SK-N-SH treated with all-trans-retinoic acid at 6 μM for 48 hours (cell line): ENCODE measurements at regions not wholly inside any gene's neighbourhood (a gene's known extent, or its start where the extent isn't known, plus 50 kb on each side); places are given as distances from the start of the nearest gene placed in this dataset.

Source experiments
- ATAC-seq: fragments of 200-7000 bp; cut with Tn5 transposase; 3 replicates; pipeline ENCODE4 v1.9.1; 2020; ENCODE audit warnings: mild to moderate bottlenecking, moderate library complexity
- ARNTL ChIP-seq: fragments of 450-650 bp; formaldehyde crosslinking; IDR thresholded peaks from 2 replicates; pipeline ENCODE4 v1.5.0; 2020; ENCODE audit warnings: low read depth, mild to moderate bottlenecking, moderate library complexity, borderline replicate concordance
- BACH2 ChIP-seq: fragments of 250-450 bp; sonication (Bioruptor Pico); IDR thresholded peaks from 2 replicates; pipeline ENCODE4 v1.9.0; 2021; ENCODE audit warnings: mild to moderate bottlenecking, borderline replicate concordance
- CSDC2 ChIP-seq: fragments of 250-450 bp; sonication (Bioruptor Pico); IDR thresholded peaks from 2 replicates; pipeline ENCODE4 v1.5.0; 2020; ENCODE audit warnings: mild to moderate bottlenecking, moderate library complexity
- ESRRG ChIP-seq: fragments of 250-450 bp; sonication (Bioruptor Pico); IDR thresholded peaks from 2 replicates; pipeline ENCODE4 v1.6.1; 2021; ENCODE audit warnings: mild to moderate bottlenecking
- GLIS3 ChIP-seq: fragments of 250-450 bp; sonication (Bioruptor Pico); IDR thresholded peaks from 2 replicates; pipeline ENCODE4 v1.5.0; 2020; ENCODE audit warnings: mild to moderate bottlenecking, moderate library complexity
- ISL1 ChIP-seq: fragments of 250-450 bp; sonication (Bioruptor Pico); IDR thresholded peaks from 2 replicates; pipeline ENCODE4 v2.1.2; 2022; ENCODE audit warnings: mild to moderate bottlenecking, moderate library complexity
- OSR1 ChIP-seq: fragments of 250-450 bp; sonication (Bioruptor Pico); IDR thresholded peaks from 2 replicates; pipeline ENCODE4 v1.8.0; 2022; ENCODE audit warnings: moderate library complexity, mild to moderate bottlenecking, inconsistent platforms
- PPARA ChIP-seq: fragments of 250-450 bp; sonication (Bioruptor Pico); IDR thresholded peaks from 2 replicates; pipeline ENCODE4 v1.5.0; 2020; ENCODE audit warnings: mild to moderate bottlenecking, borderline replicate concordance
- RARB ChIP-seq: fragments of 250-450 bp; sonication (Bioruptor Pico); IDR thresholded peaks from 2 replicates; pipeline ENCODE4 v1.8.0; 2021; ENCODE audit warnings: mild to moderate bottlenecking, moderate library complexity
- SNAI2 ChIP-seq: fragments of 250-450 bp; sonication (Bioruptor Pico); IDR thresholded peaks from 2 replicates; pipeline ENCODE4 v1.5.0; 2020; ENCODE audit warnings: mild to moderate bottlenecking, moderate library complexity
- TOX ChIP-seq: fragments of 250-450 bp; sonication (Bioruptor Pico); IDR thresholded peaks from 2 replicates; pipeline ENCODE4 v1.8.0; 2021; ENCODE audit warnings: mild to moderate bottlenecking, moderate library complexity, borderline replicate concordance
- ZC3H10 ChIP-seq: fragments of 250-450 bp; sonication (Bioruptor Pico); IDR thresholded peaks from 2 replicates; pipeline ENCODE4 v1.5.1; 2021; ENCODE audit warnings: mild to moderate bottlenecking, moderate library complexity
- ZFP3 ChIP-seq: fragments of 250-450 bp; sonication (Bioruptor Pico); IDR thresholded peaks from 2 replicates; pipeline ENCODE4 v1.5.0; 2020; ENCODE audit warnings: mild to moderate bottlenecking, moderate library complexity
- ZFP30 ChIP-seq: fragments of 450-650 bp; formaldehyde crosslinking; IDR thresholded peaks from 2 replicates; pipeline ENCODE4 v1.5.0; 2022; ENCODE audit warnings: mild to moderate bottlenecking, moderate library complexity
- ZNF565 ChIP-seq: fragments of 450-650 bp; formaldehyde crosslinking; conservative IDR thresholded peaks from 2 replicates; pipeline ENCODE4 v1.5.0; 2020; ENCODE audit warnings: low read depth, mild to moderate bottlenecking, moderate library complexity
- ZNF70 ChIP-seq: fragments of 450-650 bp; formaldehyde crosslinking; IDR thresholded peaks from 2 replicates; pipeline ENCODE4 v1.5.0; 2020; ENCODE audit warnings: mild to moderate bottlenecking, moderate library complexity
- ZNF8 ChIP-seq: fragments of 450-650 bp; formaldehyde crosslinking; IDR thresholded peaks from 2 replicates; pipeline ENCODE4 v1.5.0; 2020; ENCODE audit warnings: mild to moderate bottlenecking, moderate library complexity
- TF ChIP-seq, protein P1 (sequence below): fragments of 250-450 bp; sonication (Bioruptor Pico); IDR thresholded peaks from 2 replicates; pipeline ENCODE4 v1.5.1; 2020; ENCODE audit warnings: low read depth, mild to moderate bottlenecking, moderate library complexity
- TF ChIP-seq, protein P2 (sequence below): fragments of 250-450 bp; sonication (Bioruptor Pico); IDR thresholded peaks from 2 replicates; pipeline ENCODE4 v1.8.0; 2021; ENCODE audit warnings: low read depth, mild to moderate bottlenecking, moderate library complexity, borderline replicate concordance
- TF ChIP-seq, protein P3 (sequence below): fragments of 250-450 bp; sonication (Bioruptor Pico); IDR thresholded peaks from 2 replicates; pipeline ENCODE4 v1.5.1; 2021; ENCODE audit warnings: mild to moderate bottlenecking, moderate library complexity
- TF ChIP-seq, protein P4 (sequence below): fragments of 250-450 bp; sonication (Bioruptor Pico); IDR thresholded peaks from 2 replicates; pipeline ENCODE4 v1.5.0; 2020; ENCODE audit warnings: mild to moderate bottlenecking, moderate library complexity

DNA sequence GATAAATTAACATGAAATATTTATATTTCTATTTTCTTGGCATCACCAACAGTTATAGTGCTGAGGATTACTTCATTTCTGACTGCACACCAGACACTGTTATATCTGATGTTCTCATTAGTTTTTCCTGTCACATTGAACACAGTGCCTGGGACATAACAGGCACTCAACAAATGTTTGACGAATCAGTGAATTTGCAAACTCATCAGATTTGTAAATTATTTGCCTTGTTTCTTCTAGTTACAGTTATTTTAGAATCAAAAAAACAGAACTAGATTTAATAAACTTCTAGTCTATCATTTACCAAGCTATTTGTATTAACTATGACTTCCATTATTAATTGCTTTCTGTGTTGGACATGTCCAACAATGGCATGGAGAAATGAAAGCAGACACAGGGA, 483.3 kb downstream of the KLHL13 start:
- no peak for ATAC-seq

DNA sequence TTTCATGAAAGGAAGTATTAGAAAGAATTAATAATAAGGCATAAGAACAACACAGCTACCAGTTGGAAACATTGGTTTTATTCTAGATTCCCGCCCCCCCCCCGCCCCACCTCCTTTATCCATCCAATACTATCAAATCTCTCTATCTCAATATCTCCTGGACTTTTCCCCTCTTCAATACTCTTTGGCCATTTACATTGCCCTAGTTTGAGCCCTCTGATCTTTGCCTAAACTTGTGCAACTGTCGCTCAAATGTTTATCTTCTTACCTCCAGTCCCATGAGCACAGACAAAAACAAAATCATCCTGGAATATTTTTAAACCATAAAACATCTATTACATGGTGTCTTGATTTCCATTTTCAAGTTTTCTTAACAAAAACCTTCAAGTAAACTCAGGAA, 488.2 kb downstream of the KLHL13 start:
- ATAC-seq: no peak
- TF ChIP-seq TOX (CRISPR knock-in tag) (no peak), CSDC2 (no peak), RARB (CRISPR knock-in tag) (no peak), BACH2 (CRISPR knock-in tag) (no peak), ZNF70 (CRISPR knock-in tag) (no peak), ZNF8 (CRISPR knock-in tag) (no peak), ZC3H10 (no peak)
- TF ChIP-seq, protein P1, sequence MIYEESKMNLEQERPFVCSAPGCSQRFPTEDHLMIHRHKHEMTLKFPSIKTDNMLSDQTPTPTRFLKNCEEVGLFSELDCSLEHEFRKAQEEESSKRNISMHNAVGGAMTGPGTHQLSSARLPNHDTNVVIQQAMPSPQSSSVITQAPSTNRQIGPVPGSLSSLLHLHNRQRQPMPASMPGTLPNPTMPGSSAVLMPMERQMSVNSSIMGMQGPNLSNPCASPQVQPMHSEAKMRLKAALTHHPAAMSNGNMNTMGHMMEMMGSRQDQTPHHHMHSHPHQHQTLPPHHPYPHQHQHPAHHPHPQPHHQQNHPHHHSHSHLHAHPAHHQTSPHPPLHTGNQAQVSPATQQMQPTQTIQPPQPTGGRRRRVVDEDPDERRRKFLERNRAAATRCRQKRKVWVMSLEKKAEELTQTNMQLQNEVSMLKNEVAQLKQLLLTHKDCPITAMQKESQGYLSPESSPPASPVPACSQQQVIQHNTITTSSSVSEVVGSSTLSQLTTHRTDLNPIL (CRISPR knock-in tag): no peak

More for the DNA sequence above, 483.3 kb downstream of the KLHL13 start:
- TF ChIP-seq ZNF8 (CRISPR knock-in tag) (no peak), ZNF70 (CRISPR knock-in tag) (no peak), GLIS3 (no peak), ZFP3 (no peak), ZNF565 (CRISPR knock-in tag) (no peak)

DNA sequence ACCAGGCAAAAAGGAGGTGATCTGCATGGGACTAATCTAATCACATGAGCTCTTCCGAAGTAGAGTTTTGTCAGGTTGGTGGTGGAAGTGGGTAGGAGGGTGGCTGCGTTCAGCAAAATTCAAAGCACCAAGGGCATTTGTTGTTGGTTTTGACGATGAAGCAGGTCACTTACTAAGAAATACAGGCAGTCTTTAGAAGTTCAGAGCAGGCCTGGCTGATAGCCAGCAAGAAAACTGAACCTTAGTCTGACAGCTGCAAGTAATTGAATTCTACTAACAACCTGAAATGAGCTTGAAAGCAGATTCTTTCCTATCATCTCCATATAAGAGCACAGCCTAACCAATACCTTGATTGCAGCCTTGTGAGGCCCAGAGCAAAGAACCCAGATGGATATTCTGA, 505.8 kb downstream of the KLHL13 start:
- TF ChIP-seq ESRRG (CRISPR knock-in tag) (no peak), ZFP30 (CRISPR knock-in tag) (no peak), OSR1 (CRISPR knock-in tag) (no peak), ARNTL (CRISPR knock-in tag) (no peak), SNAI2 (CRISPR knock-in tag) (no peak), PPARA (CRISPR knock-in tag) (no peak), ZC3H10 (no peak), BACH2 (CRISPR knock-in tag) (no peak), ISL1 (no peak), ZFP3 (no peak), CSDC2 (no peak)
- TF ChIP-seq, protein P2, sequence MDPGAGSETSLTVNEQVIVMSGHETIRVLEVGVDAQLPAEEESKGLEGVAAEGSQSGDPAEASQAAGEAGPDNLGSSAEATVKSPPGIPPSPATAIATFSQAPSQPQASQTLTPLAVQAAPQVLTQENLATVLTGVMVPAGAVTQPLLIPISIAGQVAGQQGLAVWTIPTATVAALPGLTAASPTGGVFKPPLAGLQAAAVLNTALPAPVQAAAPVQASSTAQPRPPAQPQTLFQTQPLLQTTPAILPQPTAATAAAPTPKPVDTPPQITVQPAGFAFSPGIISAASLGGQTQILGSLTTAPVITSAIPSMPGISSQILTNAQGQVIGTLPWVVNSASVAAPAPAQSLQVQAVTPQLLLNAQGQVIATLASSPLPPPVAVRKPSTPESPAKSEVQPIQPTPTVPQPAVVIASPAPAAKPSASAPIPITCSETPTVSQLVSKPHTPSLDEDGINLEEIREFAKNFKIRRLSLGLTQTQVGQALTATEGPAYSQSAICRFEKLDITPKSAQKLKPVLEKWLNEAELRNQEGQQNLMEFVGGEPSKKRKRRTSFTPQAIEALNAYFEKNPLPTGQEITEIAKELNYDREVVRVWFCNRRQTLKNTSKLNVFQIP: no peak
- TF ChIP-seq, protein P1 (CRISPR knock-in tag): no peak
- TF ChIP-seq, all 23 proteins: peak for 0
- ATAC-seq: no peak

DNA sequence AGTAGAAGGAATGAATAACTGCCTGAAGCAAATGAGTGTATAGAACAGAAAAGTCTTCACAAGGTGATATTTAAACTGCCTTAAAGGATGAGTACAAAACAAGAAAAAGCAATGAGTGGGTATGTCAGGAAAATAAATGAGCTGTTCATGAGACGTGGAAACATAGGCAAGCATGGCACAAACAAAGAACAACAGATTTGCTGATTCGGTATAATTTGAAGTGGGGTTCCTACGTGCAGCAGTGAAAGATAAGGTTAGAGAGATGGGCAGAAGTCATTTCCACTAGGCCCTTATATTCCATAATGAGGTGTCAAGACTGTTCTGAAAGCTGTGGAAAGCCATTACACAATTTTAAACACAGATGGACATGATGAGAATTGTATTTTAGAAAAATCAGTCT, 506.6 kb downstream of the KLHL13 start:
- no peak for ATAC-seq
- TF ChIP-seq CSDC2 (no peak), ZFP3 (no peak), ARNTL (CRISPR knock-in tag) (no peak), ZNF70 (CRISPR knock-in tag) (no peak), ESRRG (CRISPR knock-in tag) (no peak), TOX (CRISPR knock-in tag) (no peak)
- TF ChIP-seq, protein P3, sequence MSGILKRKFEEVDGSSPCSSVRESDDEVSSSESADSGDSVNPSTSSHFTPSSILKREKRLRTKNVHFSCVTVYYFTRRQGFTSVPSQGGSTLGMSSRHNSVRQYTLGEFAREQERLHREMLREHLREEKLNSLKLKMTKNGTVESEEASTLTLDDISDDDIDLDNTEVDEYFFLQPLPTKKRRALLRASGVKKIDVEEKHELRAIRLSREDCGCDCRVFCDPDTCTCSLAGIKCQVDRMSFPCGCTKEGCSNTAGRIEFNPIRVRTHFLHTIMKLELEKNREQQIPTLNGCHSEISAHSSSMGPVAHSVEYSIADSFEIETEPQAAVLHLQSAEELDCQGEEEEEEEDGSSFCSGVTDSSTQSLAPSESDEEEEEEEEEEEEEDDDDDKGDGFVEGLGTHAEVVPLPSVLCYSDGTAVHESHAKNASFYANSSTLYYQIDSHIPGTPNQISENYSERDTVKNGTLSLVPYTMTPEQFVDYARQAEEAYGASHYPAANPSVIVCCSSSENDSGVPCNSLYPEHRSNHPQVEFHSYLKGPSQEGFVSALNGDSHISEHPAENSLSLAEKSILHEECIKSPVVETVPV (CRISPR knock-in tag): no peak
- TF ChIP-seq, protein P2: no peak
- TF ChIP-seq, protein P4, sequence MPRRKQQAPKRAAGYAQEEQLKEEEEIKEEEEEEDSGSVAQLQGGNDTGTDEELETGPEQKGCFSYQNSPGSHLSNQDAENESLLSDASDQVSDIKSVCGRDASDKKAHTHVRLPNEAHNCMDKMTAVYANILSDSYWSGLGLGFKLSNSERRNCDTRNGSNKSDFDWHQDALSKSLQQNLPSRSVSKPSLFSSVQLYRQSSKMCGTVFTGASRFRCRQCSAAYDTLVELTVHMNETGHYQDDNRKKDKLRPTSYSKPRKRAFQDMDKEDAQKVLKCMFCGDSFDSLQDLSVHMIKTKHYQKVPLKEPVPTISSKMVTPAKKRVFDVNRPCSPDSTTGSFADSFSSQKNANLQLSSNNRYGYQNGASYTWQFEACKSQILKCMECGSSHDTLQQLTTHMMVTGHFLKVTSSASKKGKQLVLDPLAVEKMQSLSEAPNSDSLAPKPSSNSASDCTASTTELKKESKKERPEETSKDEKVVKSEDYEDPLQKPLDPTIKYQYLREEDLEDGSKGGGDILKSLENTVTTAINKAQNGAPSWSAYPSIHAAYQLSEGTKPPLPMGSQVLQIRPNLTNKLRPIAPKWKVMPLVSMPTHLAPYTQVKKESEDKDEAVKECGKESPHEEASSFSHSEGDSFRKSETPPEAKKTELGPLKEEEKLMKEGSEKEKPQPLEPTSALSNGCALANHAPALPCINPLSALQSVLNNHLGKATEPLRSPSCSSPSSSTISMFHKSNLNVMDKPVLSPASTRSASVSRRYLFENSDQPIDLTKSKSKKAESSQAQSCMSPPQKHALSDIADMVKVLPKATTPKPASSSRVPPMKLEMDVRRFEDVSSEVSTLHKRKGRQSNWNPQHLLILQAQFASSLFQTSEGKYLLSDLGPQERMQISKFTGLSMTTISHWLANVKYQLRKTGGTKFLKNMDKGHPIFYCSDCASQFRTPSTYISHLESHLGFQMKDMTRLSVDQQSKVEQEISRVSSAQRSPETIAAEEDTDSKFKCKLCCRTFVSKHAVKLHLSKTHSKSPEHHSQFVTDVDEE (CRISPR knock-in tag): no peak
